ENCODE measurements at regions not wholly inside any gene's neighbourhood (a gene's known extent, or its start where the extent isn't known, plus 50 kb on each side); places are given as distances from the start of the nearest gene placed in this dataset.

- intact Hi-C loops (cut with DNase I) = loop anchor here in 1 of 2 donors (10.0 kb wide), 1 partner anchor 53 kb away; no protein-coding TSS in a partner anchor
- no peaks in the 10 kb centered on the region for H3K27me3 ChIP-seq
- H3K4me1 ChIP-seq (replicated peaks in 1 of 2) = no peaks in the 10 kb centered on the region
- DNase-seq = no peak
- no peak overlapping the region for H3K4me3 ChIP-seq
- no peaks in the 10 kb centered on the region for H3K9me3 ChIP-seq (replicated peaks in 1 of 3)
- no peak overlapping the region for H3K27ac ChIP-seq
- TF ChIP-seq POLR2A (IDR thresholded peaks at IDR 0.05) = no peak
- TF ChIP-seq, protein P1, sequence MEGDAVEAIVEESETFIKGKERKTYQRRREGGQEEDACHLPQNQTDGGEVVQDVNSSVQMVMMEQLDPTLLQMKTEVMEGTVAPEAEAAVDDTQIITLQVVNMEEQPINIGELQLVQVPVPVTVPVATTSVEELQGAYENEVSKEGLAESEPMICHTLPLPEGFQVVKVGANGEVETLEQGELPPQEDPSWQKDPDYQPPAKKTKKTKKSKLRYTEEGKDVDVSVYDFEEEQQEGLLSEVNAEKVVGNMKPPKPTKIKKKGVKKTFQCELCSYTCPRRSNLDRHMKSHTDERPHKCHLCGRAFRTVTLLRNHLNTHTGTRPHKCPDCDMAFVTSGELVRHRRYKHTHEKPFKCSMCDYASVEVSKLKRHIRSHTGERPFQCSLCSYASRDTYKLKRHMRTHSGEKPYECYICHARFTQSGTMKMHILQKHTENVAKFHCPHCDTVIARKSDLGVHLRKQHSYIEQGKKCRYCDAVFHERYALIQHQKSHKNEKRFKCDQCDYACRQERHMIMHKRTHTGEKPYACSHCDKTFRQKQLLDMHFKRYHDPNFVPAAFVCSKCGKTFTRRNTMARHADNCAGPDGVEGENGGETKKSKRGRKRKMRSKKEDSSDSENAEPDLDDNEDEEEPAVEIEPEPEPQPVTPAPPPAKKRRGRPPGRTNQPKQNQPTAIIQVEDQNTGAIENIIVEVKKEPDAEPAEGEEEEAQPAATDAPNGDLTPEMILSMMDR (IDR thresholded peaks at IDR 0.05) = no peak
- H3K36me3 ChIP-seq (replicated peaks in 1 of 2) = no peaks in the 10 kb centered on the region
- WGBS, 4 donors = 84 to 90% (median 86%) methylated on average over 1 of the region's 1 CpG
These were observed 162.3 kb downstream of the TUSC7 start for GRCh38 chr3:116871905-116872304.

DNA sequence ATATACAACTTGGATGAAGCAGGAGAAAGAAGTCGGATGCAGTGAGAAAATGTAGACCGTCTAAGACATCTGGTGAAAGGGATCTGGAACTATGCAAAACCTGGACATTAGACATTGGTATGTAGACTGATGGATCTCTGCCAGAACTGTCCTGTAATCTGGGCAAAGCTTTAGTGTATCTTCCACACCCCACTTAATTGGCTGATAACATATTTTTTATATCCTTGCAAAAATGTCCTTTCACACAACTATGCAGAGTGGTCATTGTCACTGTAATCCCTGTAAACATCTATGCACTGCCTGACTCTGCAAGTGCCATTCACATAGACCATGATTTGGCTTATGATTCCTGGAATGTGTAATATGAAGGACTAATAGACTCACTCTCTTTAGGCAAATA is 163.1 kb downstream of the TUSC7 start:
- no peak overlapping the region for H3K4me3 ChIP-seq
- H3K36me3 ChIP-seq (replicated peaks in 1 of 2) = no peaks in the 10 kb centered on the region
- H3K27me3 ChIP-seq = no peaks in the 10 kb centered on the region
- no peak for TF ChIP-seq POLR2A (IDR thresholded peaks at IDR 0.05)
- TF ChIP-seq, protein P1 (IDR thresholded peaks at IDR 0.05) = no peak
- WGBS, 4 donors = 89 to 96% (median 95%) methylated on average over 2 of the region's 2 CpGs
- intact Hi-C loops (cut with DNase I) = loop anchor here in 1 of 2 donors (10.0 kb wide), 1 partner anchor 52 kb away; no protein-coding TSS in a partner anchor
- H3K4me1 ChIP-seq (replicated peaks in 1 of 2) = no peaks in the 10 kb centered on the region
- no peak for DNase-seq
- H3K27ac ChIP-seq = no peak overlapping the region
- H3K9me3 ChIP-seq (replicated peaks in 1 of 3) = no peaks in the 10 kb centered on the region

GRCh38 chr3:116873142-116873541 is 163.6 kb downstream of the TUSC7 start:
- Histone ChIP-seq H3K27me3 (no peaks in the 10 kb centered on the region), H3K27ac (no peak overlapping the region), H3K4me1 (replicated peaks in 1 of 2) (no peaks in the 10 kb centered on the region), H3K9me3 (replicated peaks in 1 of 3) (no peaks in the 10 kb centered on the region), H3K36me3 (replicated peaks in 1 of 2) (no peaks in the 10 kb centered on the region), H3K4me3 (no peak overlapping the region)
- TF ChIP-seq, protein P1 (IDR thresholded peaks at IDR 0.05) = no peak
- no peak for TF ChIP-seq POLR2A (IDR thresholded peaks at IDR 0.05)
- WGBS, 4 donors = 93 to 97% (median 95%) methylated on average over 3 of the region's 3 CpGs
- DNase-seq = no peak
- intact Hi-C loops (cut with DNase I) = loop anchor here in 1 of 2 donors (10.0 kb wide), 1 partner anchor 52 kb away; no protein-coding TSS in a partner anchor

DNA sequence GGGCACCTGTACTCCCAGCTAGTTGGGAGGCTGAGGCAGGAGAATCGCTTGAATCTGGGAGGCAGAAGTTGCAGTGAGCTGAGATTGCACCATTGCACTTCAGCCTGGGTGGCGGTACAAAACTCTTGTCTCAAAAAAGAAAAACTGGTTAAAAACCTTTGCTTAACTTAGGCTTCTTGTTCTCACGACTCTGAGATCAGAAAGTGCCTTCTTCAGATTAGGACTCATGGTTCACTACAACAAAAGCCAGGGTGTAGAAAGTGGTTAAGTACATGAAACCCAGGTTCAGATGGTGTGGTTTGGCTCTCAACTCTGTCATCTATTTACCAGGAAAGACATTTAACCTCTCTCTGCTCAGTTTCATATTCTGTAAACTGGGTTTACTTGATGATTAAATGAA is 168.4 kb downstream of the TUSC7 start:
- H3K27ac ChIP-seq = no peak overlapping the region
- H3K36me3 ChIP-seq (replicated peaks in 1 of 2) = no peaks in the 10 kb centered on the region
- no peaks in the 10 kb centered on the region for H3K27me3 ChIP-seq
- no peak overlapping the region for H3K4me3 ChIP-seq
- intact Hi-C loops (cut with DNase I) = loop anchor here in 1 of 2 donors (10.0 kb wide), 1 partner anchor 47 kb away; no protein-coding TSS in a partner anchor
- WGBS, 4 donors = 93 to 98% (median 96%) methylated on average over 3 of the region's 3 CpGs
- no peaks in the 10 kb centered on the region for H3K4me1 ChIP-seq (replicated peaks in 1 of 2)
- no peak for DNase-seq
- no peaks in the 10 kb centered on the region for H3K9me3 ChIP-seq (replicated peaks in 1 of 3)
- TF ChIP-seq POLR2A (IDR thresholded peaks at IDR 0.05) = no peak
- TF ChIP-seq, protein P1 (IDR thresholded peaks at IDR 0.05) = no peak

Data from adrenal gland (tissue), 9 donors.